CD14-positive monocyte (primary cell): ENCODE measurements at regions not wholly inside any gene's neighbourhood (a gene's known extent, or its start where the extent isn't known, plus 50 kb on each side); places are given as distances from the start of the nearest gene placed in this dataset.

Experiments
- DNase-seq, 3 donors: peaks; one replicate each; pipeline ENCODE4 v3.0.0-alpha.2; 2011 to 2022
- H2AFZ ChIP-seq: 2 replicates; pipeline ENCODE4 v1.6.0; 2012; ENCODE audit warnings: mild to moderate bottlenecking, low read depth, low read length, inconsistent platforms; ENCODE audit not compliant: insufficient read depth, poor library complexity, severe bottlenecking
- H3K27ac ChIP-seq, 2 donors: 1 replicate in 1 of 2; 2 replicates in 1 of 2; pipeline ENCODE4 v1.5.1; 2012 to 2013; ENCODE audit warnings: low read length in 2 of 2, control low read depth in 1 of 2, inconsistent platforms in 1 of 2, low read depth in 1 of 2, mild to moderate bottlenecking in 1 of 2
- H3K27me3 ChIP-seq, 2 donors: one replicate each; pipeline versions ENCODE4 v1.6.0 to v1.6.1; 2011 to 2013; ENCODE audit warnings: low read length in 2 of 2; ENCODE audit not compliant: control insufficient read depth in 2 of 2, insufficient read depth in 2 of 2
- H3K36me3 ChIP-seq, 2 donors: replicated peaks in 1 of 2; 1 replicate in 1 of 2; 2 replicates in 1 of 2; pipeline versions ENCODE4 v1.5.1 to v1.6.1; 2012 to 2013; ENCODE audit warnings: low read length in 2 of 2, control low read depth in 1 of 2, inconsistent platforms in 1 of 2, mild to moderate bottlenecking in 1 of 2; ENCODE audit not compliant: insufficient read depth in 2 of 2, control insufficient read depth in 1 of 2
- H3K4me1 ChIP-seq, 2 donors: 1 replicate in 1 of 2; 2 replicates in 1 of 2; pipeline versions ENCODE4 v1.5.1 to v1.6.1; 2012 to 2013; ENCODE audit warnings: low read length in 2 of 2, control low read depth in 1 of 2, inconsistent platforms in 1 of 2, mild to moderate bottlenecking in 1 of 2, moderate library complexity in 1 of 2; ENCODE audit not compliant: insufficient read depth in 2 of 2, control insufficient read depth in 1 of 2
- H3K4me2 ChIP-seq: replicated peaks from 2 replicates; pipeline ENCODE3; 2012; ENCODE audit warnings: low read length, moderate library complexity, mild to moderate bottlenecking; ENCODE audit not compliant: poor library complexity, severe bottlenecking; ENCODE audit errors: extremely low read depth
- H3K4me3 ChIP-seq, 3 experiments: fragments of 200-600 bp in 1 of 3; sonication (generic) in 1 of 3; replicated peaks in 1 of 3; 1 replicate in 2 of 3; 2 replicates in 1 of 3; pipeline ENCODE4 v1.5.1; 2011 to 2013; ENCODE audit warnings: low read length in 3 of 3, mild to moderate bottlenecking in 3 of 3, control low read depth in 2 of 3, low read depth in 2 of 3, inconsistent platforms in 1 of 3, moderate library complexity in 1 of 3
- H3K79me2 ChIP-seq: 2 replicates; pipeline ENCODE4 v1.6.0; 2012; ENCODE audit warnings: mild to moderate bottlenecking, control low read depth, inconsistent platforms, low read length, moderate library complexity; ENCODE audit not compliant: insufficient read depth
- H3K9ac ChIP-seq: 2 replicates; pipeline ENCODE4 v1.6.0; 2017; ENCODE audit warnings: low read length, mild to moderate bottlenecking; ENCODE audit not compliant: insufficient read depth, poor library complexity, severe bottlenecking
- H3K9me3 ChIP-seq, 2 donors: replicated peaks in 1 of 2; 1 replicate in 1 of 2; 2 replicates in 1 of 2; pipeline versions ENCODE4 v1.5.1 to v1.6.1; 2012 to 2013; ENCODE audit warnings: low read length in 2 of 2, control low read depth in 1 of 2; ENCODE audit not compliant: control insufficient read depth in 1 of 2, insufficient read depth in 1 of 2
- H4K20me1 ChIP-seq: 2 replicates; pipeline ENCODE4 v1.6.0; 2012; ENCODE audit warnings: mild to moderate bottlenecking, low read length, control low read depth, moderate library complexity; ENCODE audit not compliant: insufficient read depth
- H3K27ac Mint-ChIP-seq, 7 donors: one replicate each; pipeline ENCODE4 v1.8.0; 2020; ENCODE audit warnings: mild to moderate bottlenecking in 7 of 7, mixed read lengths in 7 of 7, moderate library complexity in 6 of 7, inconsistent platforms in 2 of 7
- H3K27me3 Mint-ChIP-seq, 3 donors: one replicate each; pipeline ENCODE4 v1.8.0; 2021 to 2022; ENCODE audit warnings: low read depth in 3 of 3, mild to moderate bottlenecking in 3 of 3, mixed read lengths in 3 of 3, moderate library complexity in 3 of 3, inconsistent platforms in 1 of 3
- H3K36me3 Mint-ChIP-seq, 2 donors: one replicate each; pipeline ENCODE4 v1.8.0; 2020; ENCODE audit warnings: mixed read lengths in 2 of 2, inconsistent platforms in 1 of 2, mild to moderate bottlenecking in 1 of 2
- H3K4me1 Mint-ChIP-seq: one replicate; pipeline ENCODE4 v1.8.0; 2020; ENCODE audit warnings: mild to moderate bottlenecking, mixed read lengths
- H3K4me3 Mint-ChIP-seq, 2 donors: one replicate each; pipeline ENCODE4 v1.8.0; 2020; ENCODE audit warnings: mild to moderate bottlenecking in 2 of 2, mixed read lengths in 2 of 2, moderate library complexity in 1 of 2
- H3K9me3 Mint-ChIP-seq, 7 donors: one replicate each; pipeline ENCODE4 v1.8.0; 2020 to 2022; ENCODE audit warnings: mixed read lengths in 7 of 7, mild to moderate bottlenecking in 6 of 7, moderate library complexity in 6 of 7, inconsistent platforms in 2 of 7
- WGBS: methylation state at CpG from one replicate; pipeline ENCODE4 v1.1.5; 2013; ENCODE audit warnings: missing lambda C conversion rate; ENCODE audit not compliant: insufficient coverage; 5-methylcytosine and 5-hydroxymethylcytosine counted together
- intact Hi-C, 2 donors: fragments of 100-400 bp; cut with micrococcal nuclease; formaldehyde crosslinking; loops; one replicate each; pipeline versions ENCODE4 v1.15.0 to v1.15.1; 2023
- TF ChIP-seq, protein P1 (sequence below): fragments of 200-600 bp; IDR thresholded peaks from one replicate; pipeline ENCODE4 v1.8.0; 2022; ENCODE audit warnings: antibody characterized with exemption, mild to moderate bottlenecking

GRCh38 chr14:42013559-42013958 is 406.9 kb downstream of the LRFN5 start:
- peaks cover 0 to 5% (median 0%) of the 10 kb centered on the region in 7 donors for H3K9me3 Mint-ChIP-seq
- H3K27me3 Mint-ChIP-seq, result no peaks in the 10 kb centered on the region
- no CpG with 5 or more reads among the region's 2 CpGs for WGBS
- H3K27ac Mint-ChIP-seq, result no peak overlapping the region
- Histone ChIP-seq H2AFZ (no peak overlapping the region), H3K27me3 (no peaks in the 10 kb centered on the region), H3K4me2 (no peak overlapping the region), H3K79me2 (no peaks in the 10 kb centered on the region), H3K4me1 (no peaks in the 10 kb centered on the region), H3K27ac (no peak overlapping the region), H3K4me3 (no peak overlapping the region), H3K9ac (no peak overlapping the region), H4K20me1 (no peaks in the 10 kb centered on the region), H3K9me3 (peaks cover 0 to 2% of the 10 kb centered on the region in 2 donors), H3K36me3 (no peaks in the 10 kb centered on the region)
- H3K4me1 Mint-ChIP-seq, result no peaks in the 10 kb centered on the region
- no peak overlapping the region for H3K4me3 Mint-ChIP-seq
- no peaks in the 10 kb centered on the region for H3K36me3 Mint-ChIP-seq
- TF ChIP-seq, protein P1, sequence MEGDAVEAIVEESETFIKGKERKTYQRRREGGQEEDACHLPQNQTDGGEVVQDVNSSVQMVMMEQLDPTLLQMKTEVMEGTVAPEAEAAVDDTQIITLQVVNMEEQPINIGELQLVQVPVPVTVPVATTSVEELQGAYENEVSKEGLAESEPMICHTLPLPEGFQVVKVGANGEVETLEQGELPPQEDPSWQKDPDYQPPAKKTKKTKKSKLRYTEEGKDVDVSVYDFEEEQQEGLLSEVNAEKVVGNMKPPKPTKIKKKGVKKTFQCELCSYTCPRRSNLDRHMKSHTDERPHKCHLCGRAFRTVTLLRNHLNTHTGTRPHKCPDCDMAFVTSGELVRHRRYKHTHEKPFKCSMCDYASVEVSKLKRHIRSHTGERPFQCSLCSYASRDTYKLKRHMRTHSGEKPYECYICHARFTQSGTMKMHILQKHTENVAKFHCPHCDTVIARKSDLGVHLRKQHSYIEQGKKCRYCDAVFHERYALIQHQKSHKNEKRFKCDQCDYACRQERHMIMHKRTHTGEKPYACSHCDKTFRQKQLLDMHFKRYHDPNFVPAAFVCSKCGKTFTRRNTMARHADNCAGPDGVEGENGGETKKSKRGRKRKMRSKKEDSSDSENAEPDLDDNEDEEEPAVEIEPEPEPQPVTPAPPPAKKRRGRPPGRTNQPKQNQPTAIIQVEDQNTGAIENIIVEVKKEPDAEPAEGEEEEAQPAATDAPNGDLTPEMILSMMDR, result no peak
- intact Hi-C loops, result no loop called here
- no peak for DNase-seq

- H3K27ac ChIP-seq, result no peak overlapping the region
- H4K20me1 ChIP-seq, result no peaks in the 10 kb centered on the region
- no peaks in the 10 kb centered on the region for H3K4me1 ChIP-seq
- Mint-ChIP-seq H3K27me3 (no peaks in the 10 kb centered on the region), H3K4me3 (no peak overlapping the region), H3K27ac (no peak overlapping the region), H3K9me3 (peaks cover 0 to 5% (median 0%) of the 10 kb centered on the region in 7 donors), H3K36me3 (no peaks in the 10 kb centered on the region), H3K4me1 (no peaks in the 10 kb centered on the region)
- H3K36me3 ChIP-seq, result no peaks in the 10 kb centered on the region
- no peak overlapping the region for H3K9ac ChIP-seq
- intact Hi-C loops, result no loop called here
- DNase-seq, result no peak
- no peaks in the 10 kb centered on the region for H3K79me2 ChIP-seq
- TF ChIP-seq, protein P1, result no peak
- H3K4me3 ChIP-seq, result no peak overlapping the region
- peaks cover 0 to 2% of the 10 kb centered on the region in 2 donors for H3K9me3 ChIP-seq
- no peak overlapping the region for H2AFZ ChIP-seq
- no peaks in the 10 kb centered on the region for H3K27me3 ChIP-seq
- no peak overlapping the region for H3K4me2 ChIP-seq
These were observed 406.5 kb downstream of the LRFN5 start for GRCh38 chr14:42013153-42013552.
